Large intestine (tissue), 3 donors: ENCODE measurements at regions not wholly inside any gene's neighbourhood (a gene's known extent, or its start where the extent isn't known, plus 50 kb on each side); places are given as distances from the start of the nearest gene placed in this dataset.
"Not testable (repeated sequence)": the region's sequence is repeated elsewhere in the genome, so short reads cannot be mapped to it uniquely, and the experiment has no call there.

ENCODE experiments used
- DNase-seq, 2 donors: peaks; one replicate each; pipeline versions ENCODE4 v3.0.0 to v3.0.0-alpha.2; 2013
- H3K27ac ChIP-seq: one replicate; pipeline ENCODE4 v1.5.1; 2013; ENCODE audit warnings: low read length
- H3K27me3 ChIP-seq: 2 replicates; pipeline ENCODE4 v1.6.1; 2013; ENCODE audit warnings: low read length; ENCODE audit not compliant: control insufficient read depth, insufficient read depth
- H3K36me3 ChIP-seq: 2 replicates; pipeline ENCODE4 v1.6.1; 2013; ENCODE audit warnings: low read length; ENCODE audit not compliant: control insufficient read depth, insufficient read depth
- H3K4me1 ChIP-seq: one replicate; pipeline ENCODE4 v1.6.1; 2013; ENCODE audit warnings: low read length; ENCODE audit not compliant: control insufficient read depth, insufficient read depth
- H3K4me3 ChIP-seq: one replicate; pipeline ENCODE4 v1.5.1; 2013; ENCODE audit warnings: low read length
- H3K9me3 ChIP-seq: one replicate; pipeline ENCODE4 v1.6.1; 2013; ENCODE audit warnings: mild to moderate bottlenecking, low read depth, low read length, moderate library complexity; ENCODE audit not compliant: control insufficient read depth
- WGBS: methylation state at CpG from one replicate; pipeline ENCODE4 v1.1.5; 2013; ENCODE audit warnings: low lambda C conversion rate; ENCODE audit not compliant: insufficient coverage; 5-methylcytosine and 5-hydroxymethylcytosine counted together

- not testable (repeated sequence) for H3K27me3 ChIP-seq, H3K9me3 ChIP-seq
- no CpG with 5 or more reads among the region's 27 CpGs for WGBS
Observed at GRCh38 chr5:92199035-92199434, 815.9 kb upstream of the ARRDC3 start.

GRCh38 chr5:92181656-92182055, 798.5 kb upstream of the ARRDC3 start:
- DNase-seq: no peak
- H3K27me3 ChIP-seq: no peaks in the 10 kb centered on the region
- no CpG with 5 or more reads among the region's 1 CpG for WGBS
- H3K27ac ChIP-seq: no peak overlapping the region
- H3K4me1 ChIP-seq: no peaks in the 10 kb centered on the region
- H3K4me3 ChIP-seq: no peak overlapping the region
- H3K36me3 ChIP-seq: no peaks in the 10 kb centered on the region
- no peaks in the 10 kb centered on the region for H3K9me3 ChIP-seq

More at GRCh38 chr5:92199035-92199434, 815.9 kb upstream of the ARRDC3 start:
- not testable (repeated sequence) for H3K4me3 ChIP-seq, H3K27ac ChIP-seq, DNase-seq, H3K4me1 ChIP-seq, H3K36me3 ChIP-seq

GRCh38 chr5:92180391-92180790, 797.3 kb upstream of the ARRDC3 start:
- H3K27ac ChIP-seq: no peak overlapping the region
- H3K27me3 ChIP-seq: no peaks in the 10 kb centered on the region
- no peaks in the 10 kb centered on the region for H3K36me3 ChIP-seq
- no peak overlapping the region for H3K4me3 ChIP-seq
- H3K4me1 ChIP-seq: no peaks in the 10 kb centered on the region
- no peaks in the 10 kb centered on the region for H3K9me3 ChIP-seq
- DNase-seq: no peak

- H3K27me3 ChIP-seq: no peaks in the 10 kb centered on the region
- no peak overlapping the region for H3K4me3 ChIP-seq
- H3K36me3 ChIP-seq: no peaks in the 10 kb centered on the region
- H3K9me3 ChIP-seq: no peaks in the 10 kb centered on the region
- no peak for DNase-seq
- no peak overlapping the region for H3K27ac ChIP-seq
- no peaks in the 10 kb centered on the region for H3K4me1 ChIP-seq
- WGBS: no CpG with 5 or more reads among the region's 1 CpG
Observed at GRCh38 chr5:92179651-92180050, 796.5 kb upstream of the ARRDC3 start.

- H3K4me3 ChIP-seq: no peak overlapping the region
- H3K9me3 ChIP-seq: no peaks in the 10 kb centered on the region
- no peak overlapping the region for H3K27ac ChIP-seq
- WGBS: 50% methylated on average over 1 of the region's 1 CpG
- H3K4me1 ChIP-seq: no peaks in the 10 kb centered on the region
- DNase-seq: no peak
- H3K27me3 ChIP-seq: no peaks in the 10 kb centered on the region
- H3K36me3 ChIP-seq: no peaks in the 10 kb centered on the region
Observed at GRCh38 chr5:92177926-92178487, 794.9 kb upstream of the ARRDC3 start.

GRCh38 chr5:92163906-92164305, 780.8 kb upstream of the ARRDC3 start:
- H3K27me3 ChIP-seq: no peaks in the 10 kb centered on the region
- H3K9me3 ChIP-seq: no peaks in the 10 kb centered on the region
- no peak overlapping the region for H3K4me3 ChIP-seq
- H3K4me1 ChIP-seq: no peaks in the 10 kb centered on the region
- H3K27ac ChIP-seq: no peak overlapping the region
- no peaks in the 10 kb centered on the region for H3K36me3 ChIP-seq
- no peak for DNase-seq
- 82% methylated on average over 2 of the region's 2 CpGs for WGBS

GRCh38 chr5:92147798-92148197, 764.7 kb upstream of the ARRDC3 start:
- Histone ChIP-seq H3K27ac (no peak overlapping the region), H3K4me3 (no peak overlapping the region), H3K27me3 (no peaks in the 10 kb centered on the region), H3K4me1 (no peaks in the 10 kb centered on the region), H3K36me3 (no peaks in the 10 kb centered on the region), H3K9me3 (no peaks in the 10 kb centered on the region)
- WGBS: no CpG with 5 or more reads among the region's 2 CpGs
- DNase-seq: no peak

- Histone ChIP-seq H3K27me3 (no peaks in the 10 kb centered on the region), H3K9me3 (no peaks in the 10 kb centered on the region), H3K4me3 (no peak overlapping the region), H3K4me1 (no peaks in the 10 kb centered on the region), H3K27ac (no peak overlapping the region), H3K36me3 (no peaks in the 10 kb centered on the region)
- DNase-seq: no peak
- WGBS: no CpG with 5 or more reads among the region's 3 CpGs
Observed at GRCh38 chr5:92147266-92147665, 764.1 kb upstream of the ARRDC3 start.

- no peak for DNase-seq
- 77% methylated on average over 2 of the region's 3 CpGs for WGBS
- H3K27me3 ChIP-seq: no peaks in the 10 kb centered on the region
- no peaks in the 10 kb centered on the region for H3K36me3 ChIP-seq
- no peak overlapping the region for H3K27ac ChIP-seq
- H3K9me3 ChIP-seq: no peaks in the 10 kb centered on the region
- no peaks in the 10 kb centered on the region for H3K4me1 ChIP-seq
- no peak overlapping the region for H3K4me3 ChIP-seq
Observed at GRCh38 chr5:92145852-92146251, 762.7 kb upstream of the ARRDC3 start.

GRCh38 chr5:92144824-92145223, 761.7 kb upstream of the ARRDC3 start:
- no peaks in the 10 kb centered on the region for H3K9me3 ChIP-seq

GRCh38 chr5:92132294-92132908, 749.3 kb upstream of the ARRDC3 start:
- WGBS: 100% methylated on average over 1 of the region's 5 CpGs

More at GRCh38 chr5:92144824-92145223, 761.7 kb upstream of the ARRDC3 start:
- Histone ChIP-seq H3K36me3 (no peaks in the 10 kb centered on the region), H3K27me3 (no peaks in the 10 kb centered on the region), H3K27ac (no peak overlapping the region), H3K4me3 (no peak overlapping the region), H3K4me1 (no peaks in the 10 kb centered on the region)
- no CpG with 5 or more reads among the region's 3 CpGs for WGBS
- DNase-seq: no peak

More at GRCh38 chr5:92132294-92132908, 749.3 kb upstream of the ARRDC3 start:
- not testable (repeated sequence) for H3K27ac ChIP-seq, H3K27me3 ChIP-seq, H3K9me3 ChIP-seq, H3K4me1 ChIP-seq, H3K36me3 ChIP-seq, DNase-seq, H3K4me3 ChIP-seq
